ENCODE measurements at regions not wholly inside any gene's neighbourhood (a gene's known extent, or its start where the extent isn't known, plus 50 kb on each side); places are given as distances from the start of the nearest gene placed in this dataset.

DNA sequence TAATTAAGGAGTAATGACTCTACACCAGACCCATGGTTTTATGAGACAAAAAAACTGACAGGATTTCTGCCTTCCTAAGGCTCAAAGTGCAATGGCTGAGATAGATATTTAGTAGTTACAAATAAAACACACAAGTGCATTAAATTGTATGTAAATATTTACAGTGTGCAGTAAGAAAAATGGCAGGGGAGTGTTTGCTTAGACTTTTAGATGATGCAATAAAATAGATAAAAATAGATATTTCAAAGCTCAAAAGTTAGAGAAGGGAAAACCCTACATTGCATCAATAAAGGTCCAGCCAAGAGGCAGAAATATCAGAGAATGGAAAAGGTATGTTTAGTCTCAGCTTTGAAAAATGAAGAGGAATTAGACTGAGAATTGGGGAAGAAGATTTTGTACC is 226.3 kb upstream of the FGGY start:
- no peak for DNase-seq

DNA sequence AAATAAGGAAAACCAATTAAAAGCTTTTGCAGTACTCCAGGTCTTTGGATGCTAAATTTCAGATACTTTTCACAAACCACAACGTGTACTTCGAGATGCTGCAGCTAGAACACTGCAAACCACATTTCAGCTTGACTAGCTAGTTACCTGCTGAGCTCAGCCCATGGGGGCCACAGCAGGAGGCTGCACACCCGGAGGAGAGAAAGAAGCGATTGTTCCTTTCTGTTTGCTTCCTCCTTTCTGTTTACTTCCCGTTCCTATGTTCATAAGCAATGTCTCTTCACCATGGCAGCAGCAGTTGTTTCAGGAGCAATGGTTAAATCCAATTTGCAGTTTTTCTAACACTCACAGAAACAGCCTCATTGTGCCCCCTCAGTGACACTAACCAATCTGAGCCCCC is 225.6 kb upstream of the FGGY start:
- no peak for DNase-seq

DNA sequence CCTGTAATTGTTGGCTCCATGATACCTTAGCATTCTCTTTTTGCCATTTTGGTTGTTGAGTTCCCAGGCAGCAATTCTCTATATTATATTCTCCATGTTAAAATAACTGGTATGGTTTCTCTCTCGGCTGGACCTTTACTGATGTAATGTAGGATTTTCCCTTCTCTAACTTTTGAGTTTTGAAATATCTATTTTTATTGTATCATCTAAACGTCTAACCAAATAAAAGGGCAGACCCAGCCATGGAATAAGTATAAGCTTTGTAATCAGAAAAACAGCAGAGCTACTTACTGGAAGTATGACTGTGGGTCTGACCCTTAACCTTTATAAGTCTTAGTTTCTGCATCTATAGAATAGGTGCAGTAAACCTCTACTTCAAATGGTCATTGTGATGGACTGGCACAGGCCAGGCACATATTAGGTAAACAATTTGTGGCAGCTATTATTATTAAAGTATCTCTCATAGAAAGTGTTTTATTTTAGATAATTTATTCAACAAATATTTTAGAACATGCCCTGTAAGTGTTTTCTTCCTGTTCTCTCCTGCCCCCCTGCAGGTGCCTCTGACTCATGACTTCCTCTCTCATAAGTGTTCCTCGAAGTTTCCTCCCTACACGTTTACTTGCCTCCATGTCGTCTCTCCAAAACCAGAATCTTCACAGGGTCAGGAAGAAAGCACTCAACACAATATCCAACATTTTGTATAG is 224.9 kb upstream of the FGGY start:
- DNase-seq: no peak

DNA sequence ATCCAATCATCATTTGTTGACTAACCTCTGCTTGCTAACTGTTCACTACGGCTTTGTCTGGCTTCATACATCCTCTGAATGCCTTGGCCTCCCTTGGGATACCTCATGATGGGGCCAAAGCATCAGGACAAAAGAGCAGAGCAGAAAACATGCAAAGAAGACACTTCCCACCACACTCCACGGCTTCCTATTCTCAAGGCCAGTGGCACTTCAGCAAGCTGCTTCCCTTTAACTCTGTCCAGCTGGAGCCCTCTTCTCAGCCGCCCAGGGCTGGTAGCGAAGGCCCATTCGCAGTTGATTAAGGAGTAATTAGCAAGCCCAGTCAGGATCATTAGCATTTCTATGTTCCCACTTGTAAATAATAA is 224.3 kb upstream of the FGGY start:
- no peak for DNase-seq

DNA sequence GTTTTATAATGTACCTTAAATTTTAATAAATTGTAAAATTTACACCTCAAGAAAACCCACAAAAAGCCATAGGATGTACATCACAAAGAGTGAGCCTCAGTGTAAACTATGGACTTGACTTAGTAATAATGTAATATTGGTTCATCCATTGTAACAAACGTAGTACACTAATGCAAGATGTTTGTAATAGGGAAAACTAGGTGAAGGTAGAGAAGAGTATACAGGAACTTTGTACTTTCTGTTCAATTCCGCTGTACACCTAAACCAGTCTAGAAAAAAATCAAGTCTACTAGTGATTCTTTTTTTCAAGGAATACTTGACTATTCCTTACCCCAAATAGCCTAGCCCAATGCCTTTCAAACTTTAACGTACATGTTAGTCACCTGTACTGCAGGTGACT is 222.3 kb upstream of the FGGY start:
- no peak for DNase-seq

DNA sequence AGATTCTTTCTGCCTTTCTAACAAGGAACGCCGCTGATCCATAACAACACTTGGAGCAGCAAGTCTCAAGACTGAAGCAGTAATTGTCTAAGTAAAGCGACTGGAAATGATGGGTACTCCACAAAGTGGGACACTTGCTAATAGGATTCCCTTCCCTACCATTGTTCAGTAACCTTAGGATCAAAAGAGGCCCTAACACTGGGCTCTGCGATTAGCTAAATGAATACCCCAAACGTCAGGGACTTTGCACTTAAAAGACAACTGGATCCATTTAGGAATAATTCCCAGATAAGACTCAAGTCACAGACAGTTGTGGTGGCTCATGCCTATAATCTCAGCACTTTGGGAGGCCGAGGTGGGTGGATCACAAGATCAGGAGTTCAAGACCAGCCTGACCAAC is 221.9 kb upstream of the FGGY start:
- no peak for DNase-seq

DNA sequence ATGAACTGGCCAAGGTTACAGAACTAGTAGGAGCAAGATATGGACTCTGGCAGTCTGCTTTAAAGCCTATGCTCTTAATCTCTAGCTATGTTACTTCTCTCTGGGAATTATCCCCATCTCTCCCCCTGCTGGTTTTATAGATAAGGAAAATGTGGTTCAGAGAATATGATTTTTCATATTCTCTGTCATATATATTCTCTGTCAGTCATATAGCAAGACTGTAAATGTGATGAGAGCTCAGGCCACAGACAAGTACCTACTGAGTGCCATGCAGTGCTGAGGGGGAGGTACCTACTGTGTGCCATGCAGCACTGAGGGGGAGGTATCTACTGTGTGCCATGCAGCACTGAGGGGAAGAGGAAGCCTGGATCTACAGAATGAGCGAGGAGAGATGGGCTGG is 220.3 kb upstream of the FGGY start:
- DNase-seq: no peak

DNA sequence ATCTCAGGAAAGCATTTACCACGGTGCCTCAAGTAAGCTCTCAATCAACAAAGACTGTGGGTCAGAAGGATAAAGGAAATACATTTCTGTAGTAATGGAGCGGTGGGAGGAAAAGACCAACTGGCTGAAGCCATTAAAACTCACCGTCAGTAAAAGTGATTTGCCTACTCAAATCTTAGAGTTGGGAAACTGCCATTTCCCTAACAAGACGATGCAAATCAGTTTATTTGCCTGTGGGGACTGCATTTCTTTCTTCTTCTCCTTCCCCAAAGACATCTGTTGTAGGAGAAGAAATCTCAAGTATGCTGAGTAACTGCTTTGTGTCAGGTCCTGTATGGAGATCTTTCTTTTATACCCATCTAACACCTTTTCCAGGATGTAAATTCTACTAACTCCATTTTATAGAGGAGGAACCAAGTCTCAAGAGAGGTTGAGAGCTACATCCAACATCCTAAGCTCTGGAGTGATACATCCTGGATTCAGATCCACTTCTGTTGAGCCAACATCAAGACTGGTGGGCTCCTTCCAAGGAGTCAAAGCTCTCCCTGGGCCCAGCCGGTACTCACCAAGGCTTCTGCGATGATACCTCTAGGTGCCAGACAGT is 219.3 kb upstream of the FGGY start:
- no peak for DNase-seq

DNA sequence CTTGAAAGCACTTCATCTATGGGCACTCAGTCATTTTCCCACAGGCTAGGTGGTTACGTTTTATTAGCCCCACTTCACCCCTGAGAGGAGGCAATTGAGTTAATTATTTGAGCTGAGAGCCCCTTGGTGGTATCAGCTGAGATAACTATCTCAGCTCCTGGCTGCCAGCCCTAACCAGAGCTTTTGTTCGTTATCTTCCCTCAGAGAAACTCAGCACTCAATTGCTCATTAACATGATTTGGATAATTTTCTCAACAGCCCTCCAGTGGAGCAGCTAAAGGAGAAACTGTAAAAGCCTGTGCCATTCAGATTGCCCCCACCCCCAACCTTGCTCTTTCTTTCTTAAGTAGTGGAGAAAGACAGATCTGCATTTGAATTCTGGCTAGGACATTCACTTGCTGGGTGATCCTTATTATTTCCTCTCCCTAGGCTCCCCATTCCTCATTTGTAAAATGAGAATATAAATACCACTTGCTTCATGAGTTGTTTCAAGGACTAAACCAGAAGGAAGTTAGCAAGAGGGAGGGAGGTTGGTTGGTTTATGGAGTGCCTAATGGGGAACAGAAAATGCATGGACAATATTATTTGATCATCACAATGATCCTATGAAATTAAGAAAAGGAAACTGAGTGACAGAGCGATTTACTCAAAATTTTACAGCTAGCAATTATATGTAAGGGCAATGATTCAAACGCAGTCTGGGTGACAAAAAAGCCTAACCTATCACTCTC is 218.7 kb upstream of the FGGY start:
- DNase-seq: no peak

DNA sequence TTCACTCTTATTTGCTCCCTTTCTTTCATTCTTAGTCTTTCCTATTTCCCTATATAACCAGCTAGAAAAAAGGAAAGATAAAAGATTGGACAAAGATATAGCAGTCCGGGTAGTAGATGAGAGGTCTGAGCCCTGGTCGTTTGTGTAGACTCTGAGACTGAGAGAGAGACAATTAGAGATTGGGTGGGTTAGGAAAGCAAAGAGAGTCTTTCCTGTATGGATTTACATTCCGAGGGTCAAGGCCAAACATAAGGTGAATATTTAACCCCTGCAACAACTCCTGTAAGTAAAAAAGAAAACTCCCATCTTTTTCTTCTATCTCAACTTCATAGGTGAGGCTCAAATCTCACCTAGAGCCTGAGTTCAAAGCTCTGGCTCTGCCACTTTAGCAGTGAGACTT is 218.0 kb upstream of the FGGY start:
- no peak for DNase-seq

DNA sequence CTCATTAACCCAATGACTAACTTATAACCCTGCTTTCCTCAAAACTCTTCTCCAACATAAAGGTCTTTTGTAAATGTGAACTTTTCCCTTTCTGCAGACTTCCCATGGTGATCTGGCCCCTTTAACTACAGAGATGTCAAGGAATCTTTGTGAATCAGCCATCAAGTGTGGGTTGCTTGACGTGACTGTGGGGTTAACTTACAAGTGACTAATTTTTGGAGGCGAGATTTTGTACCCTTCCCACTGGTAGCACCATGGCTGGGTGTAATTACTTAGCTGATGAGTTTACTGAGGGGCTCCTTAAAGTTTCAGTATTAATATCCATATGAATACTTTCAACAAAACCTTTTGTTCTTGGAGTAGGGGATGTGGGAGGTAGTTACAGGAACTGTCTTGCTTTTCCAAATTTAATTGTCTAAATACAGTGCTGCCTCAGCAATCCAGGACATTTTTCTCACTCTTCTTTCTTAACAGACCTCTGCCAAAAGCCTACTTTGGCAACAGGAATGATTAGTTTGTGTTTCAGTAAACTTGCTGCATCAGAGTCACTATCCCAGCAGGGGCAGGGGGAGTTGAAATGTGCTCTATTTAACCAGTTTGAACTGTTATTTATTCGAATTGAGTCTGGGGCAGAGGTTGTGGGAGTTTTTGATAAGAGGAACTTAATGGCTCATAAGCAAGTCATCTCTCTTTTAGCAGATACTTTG is 217.3 kb upstream of the FGGY start:
- no peak for DNase-seq

DNA sequence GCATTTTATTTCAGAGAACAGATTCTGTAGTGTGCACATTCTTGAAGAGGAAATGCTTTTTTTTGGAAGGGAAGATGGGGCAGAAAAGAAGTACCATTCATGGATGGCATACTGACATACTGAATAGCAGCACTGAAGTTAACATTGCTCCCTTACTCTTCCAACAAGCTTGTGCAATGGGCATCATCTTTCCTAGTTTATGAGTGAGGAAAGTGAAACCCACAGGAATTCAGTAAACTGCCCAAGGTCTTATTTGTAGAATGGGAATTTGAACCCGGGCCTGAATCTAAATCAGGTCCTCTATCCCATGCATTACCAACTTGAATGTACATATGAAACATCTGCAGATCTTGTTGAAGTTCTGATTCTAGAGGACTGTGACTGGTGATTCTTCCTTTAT is 215.7 kb upstream of the FGGY start:
- DNase-seq: no peak

DNA sequence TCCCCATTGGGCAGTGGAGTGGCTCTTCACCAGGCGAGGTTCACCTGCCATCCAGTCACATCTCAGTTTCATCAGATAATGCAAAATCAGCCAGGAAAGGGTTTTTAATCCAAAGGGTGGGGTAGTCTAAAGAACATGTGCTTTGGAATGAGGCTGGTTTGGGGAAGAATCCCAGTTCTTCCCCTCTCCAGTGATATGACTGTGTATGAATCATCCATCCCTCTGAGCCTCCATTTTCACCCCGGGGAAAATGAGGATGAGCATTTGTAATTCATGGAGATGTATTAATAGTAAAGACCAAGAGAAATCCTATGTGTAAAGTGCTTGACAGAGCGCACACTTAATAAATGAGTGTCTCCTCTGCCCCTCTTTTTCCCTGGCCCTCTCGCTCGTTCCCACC is 215.1 kb upstream of the FGGY start:
- no peak for DNase-seq

DNA sequence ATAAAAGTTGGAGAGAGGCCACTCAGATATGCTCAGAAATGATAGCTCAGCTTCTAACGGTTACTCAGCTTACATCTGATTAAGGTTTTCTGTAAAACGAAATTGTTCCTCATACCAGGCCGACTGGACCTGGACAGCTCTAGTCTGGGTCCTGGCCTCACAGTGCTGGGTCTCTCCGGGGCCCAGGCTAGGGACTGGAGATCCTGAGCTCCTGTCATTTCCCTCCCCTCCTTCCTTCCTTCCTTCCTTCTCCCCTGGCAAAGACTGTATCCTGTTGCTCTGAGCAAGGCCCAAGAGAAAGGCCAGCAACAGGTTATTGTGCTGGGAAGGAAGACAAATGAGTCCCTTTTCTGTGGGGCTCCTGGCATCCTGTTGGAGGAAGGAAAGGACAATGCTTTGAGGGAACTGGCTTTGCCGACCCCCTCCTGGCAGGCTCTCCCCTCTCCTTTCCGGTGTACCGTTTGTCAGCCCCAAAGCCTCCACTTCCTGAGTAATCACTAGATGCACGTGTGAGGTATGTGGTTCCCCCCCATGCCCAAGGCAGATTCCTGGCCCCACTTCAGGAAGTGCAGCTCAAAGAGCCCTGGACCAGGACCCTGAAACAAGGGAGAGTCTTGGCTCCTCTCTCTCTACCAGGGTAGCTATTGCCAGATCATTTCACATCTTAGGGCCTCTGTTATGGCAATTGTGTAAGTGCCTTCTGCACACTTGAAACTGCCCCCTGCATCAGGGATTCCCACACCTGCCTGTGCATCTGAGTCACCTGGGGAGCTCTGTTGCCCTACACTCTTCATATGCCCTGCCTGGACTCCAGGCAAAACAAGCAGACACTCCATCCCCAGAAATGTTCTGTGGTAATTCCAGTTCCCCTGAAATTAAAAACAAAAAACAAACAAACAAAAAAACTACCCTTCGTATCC is 212.7 kb upstream of the FGGY start:
- DNase-seq: no peak

DNA sequence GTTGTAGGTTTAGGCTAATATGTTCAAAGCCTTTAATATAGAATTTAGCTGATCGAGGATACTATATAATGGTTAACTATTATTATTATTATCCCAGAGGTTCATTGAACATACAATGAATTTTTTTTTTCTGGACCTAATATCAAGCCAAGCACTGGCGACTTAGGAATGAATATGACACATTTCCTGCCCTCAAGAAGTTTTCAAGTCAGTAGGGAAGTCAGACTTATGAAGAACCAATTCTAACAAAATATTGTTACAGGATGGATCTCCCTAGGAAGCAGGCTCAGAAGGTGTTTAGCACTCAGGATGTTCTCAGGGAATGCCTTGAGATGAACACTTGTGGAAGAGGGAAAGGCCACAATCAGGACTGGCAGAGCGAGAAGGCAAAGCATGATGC is 211.8 kb upstream of the FGGY start:
- DNase-seq: no peak

DNA sequence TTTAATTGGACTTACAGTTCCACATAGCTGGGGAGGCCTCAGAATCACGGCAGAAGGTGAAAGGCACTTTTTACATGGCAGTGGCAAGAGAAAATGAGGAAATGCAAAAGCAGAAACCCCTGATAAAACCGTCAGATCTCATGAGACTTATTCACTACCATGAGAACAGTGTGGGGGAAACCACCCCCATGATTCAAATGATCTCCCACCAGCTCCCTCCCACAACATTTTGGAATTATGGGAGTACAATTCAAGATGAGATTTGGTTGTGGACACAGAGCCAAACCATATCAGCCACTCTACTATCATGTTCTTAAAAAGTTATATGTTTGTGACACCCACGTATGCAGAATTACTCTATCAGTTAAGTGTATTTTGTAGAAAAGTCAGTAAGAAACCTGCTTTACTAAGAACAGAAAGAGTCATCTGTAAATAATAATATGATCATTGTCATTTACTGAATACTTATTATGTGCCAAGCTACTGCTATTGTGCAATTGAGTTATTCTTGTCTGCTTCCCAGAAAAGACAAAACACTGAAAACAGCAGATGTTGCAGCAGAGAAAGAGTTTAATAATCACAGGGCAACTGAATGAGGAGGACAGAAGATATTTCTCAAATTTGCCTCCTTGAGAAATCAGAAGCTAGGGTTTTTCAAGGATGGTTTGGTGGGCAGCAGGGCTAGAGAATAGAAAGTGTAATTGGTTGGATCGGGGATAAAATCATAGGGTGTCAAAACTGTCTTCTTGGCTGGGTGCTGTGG is 207.7 kb upstream of the FGGY start:
- no peak for DNase-seq

DNA sequence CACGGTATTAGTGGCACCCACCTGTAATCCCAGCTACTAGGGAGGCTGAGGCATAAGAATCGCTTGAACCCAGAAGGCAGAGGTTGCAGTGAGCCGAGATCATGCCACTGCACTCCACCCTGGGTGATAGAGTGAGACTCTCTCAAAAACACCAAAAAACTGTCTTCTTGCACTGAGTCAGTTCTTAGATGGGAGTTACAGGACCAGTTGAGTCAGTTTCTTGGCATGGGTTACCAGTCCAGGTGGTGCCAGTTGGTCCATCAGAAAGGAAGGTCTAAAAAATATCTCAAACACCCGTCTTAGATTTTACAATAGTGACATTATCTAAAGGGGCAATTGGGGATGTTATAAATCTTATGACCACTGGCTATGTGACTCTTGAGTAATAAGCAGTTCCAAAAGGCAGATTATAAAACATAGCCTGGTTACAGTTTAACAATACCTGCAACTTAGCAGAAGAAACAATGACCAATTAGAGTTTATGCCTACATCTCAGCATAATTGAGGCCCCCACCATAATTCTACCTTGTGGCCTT is 206.9 kb upstream of the FGGY start:
- DNase-seq: no peak

DNA sequence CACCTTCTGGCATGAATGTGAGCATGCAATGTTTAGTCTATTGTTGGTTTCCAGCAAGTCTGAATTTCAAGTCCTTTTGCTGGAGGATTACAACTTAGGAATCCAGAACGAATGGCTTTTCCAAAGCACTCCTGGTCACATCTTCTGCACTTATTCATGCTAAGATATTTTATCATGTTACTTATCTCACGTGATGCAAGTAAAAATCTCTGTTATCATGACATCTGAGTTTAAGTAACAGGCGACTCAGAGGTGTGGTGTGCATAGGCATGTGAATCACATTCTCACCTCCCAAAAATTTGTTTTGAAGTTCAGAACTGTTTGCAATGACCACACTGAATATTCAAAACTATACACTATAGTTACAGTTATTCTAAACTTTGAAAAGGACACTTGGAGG is 204.8 kb upstream of the FGGY start:
- no peak for DNase-seq

DNA sequence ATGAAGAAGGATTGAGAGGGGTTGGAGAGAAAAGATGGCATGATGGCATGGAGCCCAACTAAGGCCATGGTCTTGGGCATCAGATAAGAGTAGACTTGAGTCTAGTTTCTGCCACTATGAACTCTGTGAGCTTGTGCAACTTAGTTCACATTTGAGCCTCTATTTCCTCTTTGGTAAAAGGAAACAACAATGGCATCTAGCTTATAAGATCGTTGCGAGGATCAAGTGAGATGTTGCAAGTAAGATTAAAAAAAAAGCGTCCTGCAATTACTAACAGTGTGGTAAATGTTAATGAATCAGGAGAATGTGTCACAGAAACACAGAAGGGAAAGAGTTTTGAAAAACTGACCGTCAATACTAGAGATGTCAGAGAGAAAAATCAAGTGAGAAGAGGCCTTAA is 202.9 kb upstream of the FGGY start:
- DNase-seq: no peak

DNA sequence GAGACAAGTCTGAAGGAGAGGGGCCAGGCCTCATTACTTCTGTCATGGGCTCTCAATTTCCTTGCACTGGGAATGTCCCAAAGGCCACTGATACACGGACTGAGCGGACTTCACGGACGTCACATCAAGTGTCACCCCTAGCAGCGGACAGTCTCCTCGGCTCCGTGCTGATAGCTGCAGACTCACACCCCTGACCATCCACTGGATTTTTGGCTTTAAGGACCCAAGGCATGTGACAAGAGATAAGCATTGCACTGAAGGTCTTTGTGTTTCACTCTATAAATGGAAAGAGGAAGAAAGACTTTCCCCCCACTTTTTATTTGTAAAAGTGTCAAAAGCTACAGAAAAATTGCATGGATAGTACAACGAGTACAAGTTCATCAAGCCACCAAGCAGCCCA is 200.4 kb upstream of the FGGY start:
- DNase-seq: no peak

DNA sequence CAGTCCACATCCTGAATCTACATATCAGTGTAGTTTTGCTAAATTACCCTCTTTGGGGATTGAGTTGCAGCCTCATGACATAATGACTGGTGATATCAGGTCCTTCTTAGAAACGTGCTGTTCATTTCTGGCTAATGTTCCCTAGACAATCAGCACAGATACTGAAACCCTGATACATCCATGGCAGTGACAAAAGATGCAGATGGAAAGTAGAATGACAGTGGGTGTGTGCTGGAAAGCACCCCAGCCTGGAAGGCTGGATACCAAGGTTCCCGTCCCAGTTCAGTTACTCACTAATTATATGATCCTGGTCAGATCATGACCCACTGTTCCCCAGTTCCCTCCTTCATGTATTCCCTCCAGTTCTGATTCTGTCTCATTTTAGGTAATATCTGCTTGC is 198.2 kb upstream of the FGGY start:
- DNase-seq: no peak

Data from NCI-H446 treated with DMSO at 0.1 percent for 48 hours (cell line).